Activated CD8-positive, alpha-beta memory T cell treated with anti-CD3 and anti-CD28 coated beads, Interleukin-2, amount 10 ng/mL, durations not matched to agents 7 days and 5 days (primary cell): ENCODE measurements at regions not wholly inside any gene's neighbourhood (a gene's known extent, or its start where the extent isn't known, plus 50 kb on each side); places are given as distances from the start of the nearest gene placed in this dataset.

Source experiments
- ATAC-seq: fragments of 150-1000 bp; cut with Tn5 transposase; one replicate; pipeline ENCODE4 v1.10.0; 2021; ENCODE audit warnings: moderate library complexity
- CTCF ChIA-PET: fragments of 350-600 bp; sonication (Branson Sonifier 250); formaldehyde crosslinking; loops from one replicate; lab custom pipeline; 2021; ENCODE audit warnings: antibody characterized with exemption; lab: Charles Lee
- DNase-seq: peaks from one replicate; pipeline ENCODE4 v3.0.0-alpha.2; 2020
- H3K27ac Mint-ChIP-seq: one replicate; pipeline ENCODE4 v1.8.0; 2021; ENCODE audit warnings: mild to moderate bottlenecking, mixed read lengths
- H3K27me3 Mint-ChIP-seq: one replicate; pipeline ENCODE4 v1.8.0; 2021; ENCODE audit warnings: mixed read lengths
- H3K36me3 Mint-ChIP-seq: one replicate; pipeline ENCODE4 v1.8.0; 2021; ENCODE audit warnings: mild to moderate bottlenecking, mixed read lengths
- H3K4me1 Mint-ChIP-seq: one replicate; pipeline ENCODE4 v1.8.0; 2021; ENCODE audit warnings: mixed read lengths
- H3K4me3 Mint-ChIP-seq: one replicate; pipeline ENCODE4 v1.8.0; 2021; ENCODE audit warnings: mild to moderate bottlenecking, moderate library complexity, mixed read lengths
- H3K9me3 Mint-ChIP-seq: one replicate; pipeline ENCODE4 v1.8.0; 2022; ENCODE audit warnings: low read depth, mixed read lengths

- DNase-seq = no peak
- Mint-ChIP-seq H3K4me1 (no peaks in the 10 kb centered on the region), H3K27me3 (peaks cover 11% of the 10 kb centered on the region), H3K36me3 (no peaks in the 10 kb centered on the region), H3K9me3 (no peaks in the 10 kb centered on the region), H3K4me3 (no peak overlapping the region), H3K27ac (no peak overlapping the region)
- ATAC-seq = no peak
- CTCF ChIA-PET = no interaction called here
Measured at GRCh38 chr11:134644476-134645456, 232.7 kb upstream of the B3GAT1 start.

GRCh38 chr11:134643115-134644012 is 231.3 kb upstream of the B3GAT1 start:
- H3K27ac Mint-ChIP-seq = no peak overlapping the region
- ATAC-seq (no peak), DNase-seq (no peak)
- H3K36me3 Mint-ChIP-seq = no peaks in the 10 kb centered on the region
- CTCF ChIA-PET = no interaction called here
- no peaks in the 10 kb centered on the region for H3K4me1 Mint-ChIP-seq
- H3K4me3 Mint-ChIP-seq = no peak overlapping the region
- no peaks in the 10 kb centered on the region for H3K9me3 Mint-ChIP-seq
- peaks cover 6% of the 10 kb centered on the region for H3K27me3 Mint-ChIP-seq

- no peak overlapping the region for H3K27ac Mint-ChIP-seq
- no peaks in the 10 kb centered on the region for H3K4me1 Mint-ChIP-seq
- CTCF ChIA-PET = no interaction called here
- no peak overlapping the region for H3K4me3 Mint-ChIP-seq
- DNase-seq (no peak), ATAC-seq (no peak)
- no peaks in the 10 kb centered on the region for H3K9me3 Mint-ChIP-seq
- H3K27me3 Mint-ChIP-seq = peaks cover 9% of the 10 kb centered on the region
- no peaks in the 10 kb centered on the region for H3K36me3 Mint-ChIP-seq
Measured at GRCh38 chr11:134642206-134642605, 230.2 kb upstream of the B3GAT1 start.

- no peak for ATAC-seq
- CTCF ChIA-PET = no interaction called here
- no peaks in the 10 kb centered on the region for H3K4me1 Mint-ChIP-seq
Measured at GRCh38 chr11:134640971-134641968, 229.2 kb upstream of the B3GAT1 start.

GRCh38 chr11:134640536-134640935 is 228.5 kb upstream of the B3GAT1 start:
- DNase-seq (peak; percentile 23), ATAC-seq (no peak)
- Mint-ChIP-seq H3K4me3 (no peak overlapping the region), H3K27ac (no peak overlapping the region), H3K4me1 (no peaks in the 10 kb centered on the region), H3K27me3 (peaks cover 5% of the 10 kb centered on the region), H3K9me3 (no peaks in the 10 kb centered on the region), H3K36me3 (no peaks in the 10 kb centered on the region)
- CTCF ChIA-PET = no interaction called here

More at GRCh38 chr11:134640971-134641968, 229.2 kb upstream of the B3GAT1 start:
- Mint-ChIP-seq H3K9me3 (no peaks in the 10 kb centered on the region), H3K27me3 (peaks cover 9% of the 10 kb centered on the region), H3K4me3 (no peak overlapping the region), H3K27ac (no peak overlapping the region), H3K36me3 (no peaks in the 10 kb centered on the region)
- DNase-seq = no peak

GRCh38 chr11:134639586-134640330 is 227.7 kb upstream of the B3GAT1 start:
- no peak for ATAC-seq
- Mint-ChIP-seq H3K9me3 (no peaks in the 10 kb centered on the region), H3K27me3 (peaks cover 5% of the 10 kb centered on the region), H3K36me3 (no peaks in the 10 kb centered on the region), H3K4me3 (no peak overlapping the region), H3K27ac (no peak overlapping the region), H3K4me1 (no peaks in the 10 kb centered on the region)
- DNase-seq = peak; percentile 32
- CTCF ChIA-PET = no interaction called here

- Mint-ChIP-seq H3K9me3 (no peaks in the 10 kb centered on the region), H3K36me3 (no peaks in the 10 kb centered on the region), H3K27me3 (peaks cover 5% of the 10 kb centered on the region), H3K4me3 (no peak overlapping the region), H3K4me1 (no peaks in the 10 kb centered on the region), H3K27ac (no peak overlapping the region)
- peak; percentile 28 for DNase-seq
- ATAC-seq = no peak
- CTCF ChIA-PET = no interaction called here
Measured at GRCh38 chr11:134638796-134639430, 226.9 kb upstream of the B3GAT1 start.

GRCh38 chr11:134637091-134638015 is 225.3 kb upstream of the B3GAT1 start:
- ATAC-seq (no peak), DNase-seq (peak; percentile 19)
- peaks cover 5% of the 10 kb centered on the region for H3K27me3 Mint-ChIP-seq
- H3K9me3 Mint-ChIP-seq = no peaks in the 10 kb centered on the region
- CTCF ChIA-PET = no interaction called here
- H3K27ac Mint-ChIP-seq = no peak overlapping the region
- no peaks in the 10 kb centered on the region for H3K36me3 Mint-ChIP-seq
- no peak overlapping the region for H3K4me3 Mint-ChIP-seq
- no peaks in the 10 kb centered on the region for H3K4me1 Mint-ChIP-seq

GRCh38 chr11:134636071-134636470 is 224.0 kb upstream of the B3GAT1 start:
- no peak for ATAC-seq
- Mint-ChIP-seq H3K9me3 (no peaks in the 10 kb centered on the region), H3K27me3 (peaks cover 5% of the 10 kb centered on the region), H3K4me1 (no peaks in the 10 kb centered on the region), H3K4me3 (no peak overlapping the region), H3K27ac (no peak overlapping the region), H3K36me3 (no peaks in the 10 kb centered on the region)
- DNase-seq = no peak
- CTCF ChIA-PET = no interaction called here

GRCh38 chr11:134634897-134635831 is 223.1 kb upstream of the B3GAT1 start:
- no peak overlapping the region for H3K27ac Mint-ChIP-seq
- no peaks in the 10 kb centered on the region for H3K36me3 Mint-ChIP-seq
- DNase-seq (no peak), ATAC-seq (no peak)
- peaks cover 5% of the 10 kb centered on the region for H3K27me3 Mint-ChIP-seq
- no peaks in the 10 kb centered on the region for H3K9me3 Mint-ChIP-seq
- no peak overlapping the region for H3K4me3 Mint-ChIP-seq
- CTCF ChIA-PET = no interaction called here
- H3K4me1 Mint-ChIP-seq = no peaks in the 10 kb centered on the region
